HAP-1 (cell line): ENCODE measurements at regions not wholly inside any gene's neighbourhood (a gene's known extent, or its start where the extent isn't known, plus 50 kb on each side); places are given as distances from the start of the nearest gene placed in this dataset.
"Not testable (repeated sequence)": the region's sequence is repeated elsewhere in the genome, so short reads cannot be mapped to it uniquely, and the experiment has no call there.

Experiments used
- DNase-seq, 2 experiments: peaks; one replicate each; pipeline ENCODE4 v3.0.0-alpha.2; 2016 to 2020; ENCODE audit warnings: low spot score in 2 of 2
- H3K27me3 ChIP-seq: fragments of 250-450 bp; sonication (Bioruptor Pico); 2 replicates; pipeline ENCODE4 v1.5.1; 2020; ENCODE audit warnings: low read depth, mild to moderate bottlenecking, moderate library complexity
- H3K36me3 ChIP-seq: fragments of 250-450 bp; sonication (Bioruptor Pico); replicated peaks from 2 replicates; pipeline ENCODE4 v1.5.1; 2020; ENCODE audit warnings: mild to moderate bottlenecking
- H3K4me1 ChIP-seq: fragments of 250-450 bp; sonication (Bioruptor Pico); 2 replicates; pipeline ENCODE4 v1.5.1; 2020; ENCODE audit warnings: mild to moderate bottlenecking
- H3K4me3 ChIP-seq: fragments of 250-450 bp; sonication (Bioruptor Pico); 2 replicates; pipeline ENCODE4 v1.5.1; 2020; ENCODE audit warnings: mild to moderate bottlenecking, moderate library complexity
- H3K9me3 ChIP-seq: fragments of 250-450 bp; sonication (Bioruptor Pico); 2 replicates; pipeline ENCODE4 v1.5.1; 2020; ENCODE audit warnings: mild to moderate bottlenecking, moderate library complexity
- in situ Hi-C: fragments of 300-500 bp; cut with MboI; formaldehyde crosslinking; loops from 3 replicates; pipeline ENCODE4 v1.14.3; 2020; ENCODE audit warnings: low sequenced_read_pairs, inconsistent platforms, mixed read lengths

- Histone ChIP-seq H3K36me3 (no peaks in the 10 kb centered on the region), H3K4me3 (no peak overlapping the region), H3K27me3 (no peaks in the 10 kb centered on the region), H3K4me1 (no peaks in the 10 kb centered on the region), H3K9me3 (no peaks in the 10 kb centered on the region)
- DNase-seq = no peak
- in situ Hi-C loops = no loop called here
Observed at GRCh38 chrX:825991-826390, 195.4 kb downstream of the SHOX start.

DNA sequence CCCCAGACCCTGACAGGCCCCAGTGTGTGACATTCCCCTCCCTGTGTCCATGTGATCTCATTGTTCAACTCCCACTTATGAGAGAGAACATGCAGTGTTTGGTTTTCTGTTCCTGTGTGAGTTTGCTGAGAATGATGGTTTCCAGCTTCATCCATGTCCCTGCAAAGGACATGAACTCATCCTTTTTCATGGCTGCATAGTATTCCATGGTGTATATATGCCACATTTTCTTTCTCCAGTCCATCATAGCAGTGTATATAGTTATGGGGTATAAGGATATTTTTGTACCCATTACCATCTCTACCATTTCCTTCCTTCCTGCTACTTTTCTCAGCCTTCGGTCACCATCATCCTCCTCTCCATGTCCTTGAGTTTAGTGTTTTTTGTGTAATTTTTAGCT is 192.5 kb downstream of the SHOX start:
- in situ Hi-C loops = not testable (repeated sequence)

DNA sequence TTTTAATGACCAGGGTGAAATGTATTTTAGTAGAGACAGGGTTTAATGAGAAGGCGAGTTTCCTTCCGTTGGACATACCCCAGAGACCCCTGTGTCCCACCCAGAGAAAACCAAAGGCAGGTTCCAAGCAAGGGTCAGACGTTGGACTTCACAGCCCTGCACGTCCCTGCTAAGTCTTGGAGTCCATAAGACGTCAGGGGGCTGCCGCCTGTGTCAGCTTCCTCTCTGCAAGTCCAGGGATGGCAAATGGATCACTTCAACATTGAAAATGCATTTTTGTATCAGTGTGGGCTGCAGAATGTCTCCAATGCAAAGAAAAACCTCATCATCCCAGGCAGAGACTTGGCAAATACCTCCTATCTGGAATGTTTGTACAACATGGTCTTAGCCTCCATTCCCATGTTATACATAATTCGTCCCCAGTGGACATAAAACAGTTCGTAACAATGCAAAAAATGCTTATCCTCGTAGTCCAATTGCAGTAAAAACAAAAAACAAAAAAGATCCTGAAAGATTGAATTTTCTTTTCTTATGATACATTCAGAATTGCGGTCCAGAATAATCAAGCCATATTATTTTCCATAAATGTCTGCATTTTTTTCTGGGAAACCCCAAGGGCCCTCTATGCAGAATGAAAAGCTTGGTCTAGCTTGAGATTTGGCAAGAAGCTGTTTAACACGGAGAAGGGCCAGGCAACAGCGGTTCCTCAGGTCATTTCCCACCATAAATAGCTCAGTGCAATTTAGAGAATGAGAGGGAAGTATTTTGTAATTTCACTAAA is 190.9 kb downstream of the SHOX start:
- no peak for DNase-seq
- H3K27me3 ChIP-seq = no peaks in the 10 kb centered on the region
- H3K4me3 ChIP-seq = no peak overlapping the region
- H3K36me3 ChIP-seq = no peaks in the 10 kb centered on the region
- in situ Hi-C loops = no loop called here
- no peaks in the 10 kb centered on the region for H3K9me3 ChIP-seq
- H3K4me1 ChIP-seq = no peaks in the 10 kb centered on the region

More for the DNA sequence above, 192.5 kb downstream of the SHOX start:
- not testable (repeated sequence) for H3K4me1 ChIP-seq, H3K4me3 ChIP-seq, H3K27me3 ChIP-seq, DNase-seq, H3K9me3 ChIP-seq, H3K36me3 ChIP-seq

- no peaks in the 10 kb centered on the region for H3K27me3 ChIP-seq
- H3K9me3 ChIP-seq = no peaks in the 10 kb centered on the region
- H3K36me3 ChIP-seq = no peaks in the 10 kb centered on the region
- H3K4me1 ChIP-seq = no peaks in the 10 kb centered on the region
- in situ Hi-C loops = no loop called here
- no peak for DNase-seq
- no peak overlapping the region for H3K4me3 ChIP-seq
Observed at GRCh38 chrX:819684-820083, 189.1 kb downstream of the SHOX start.

GRCh38 chrX:817759-818300 is 187.2 kb downstream of the SHOX start:
- Histone ChIP-seq H3K27me3 (no peaks in the 10 kb centered on the region), H3K9me3 (no peaks in the 10 kb centered on the region; the same call in 1 of the 2 replicates), H3K36me3 (no peaks in the 10 kb centered on the region), H3K4me1 (no peaks in the 10 kb centered on the region), H3K4me3 (no peak overlapping the region)
- in situ Hi-C loops = no loop called here
- no peak for DNase-seq

GRCh38 chrX:817147-817546 is 186.6 kb downstream of the SHOX start:
- in situ Hi-C loops, H3K27me3 ChIP-seq, H3K4me1 ChIP-seq, H3K4me3 ChIP-seq, H3K36me3 ChIP-seq, H3K9me3 ChIP-seq, DNase-seq: not testable (repeated sequence)

- no peak overlapping the region for H3K4me3 ChIP-seq
- in situ Hi-C loops = no loop called here
Observed at GRCh38 chrX:816411-816810, 185.8 kb downstream of the SHOX start.

GRCh38 chrX:810186-810585 is 179.6 kb downstream of the SHOX start:
- H3K4me3 ChIP-seq = no peak overlapping the region
- H3K9me3 ChIP-seq = peaks cover 4% of the 10 kb centered on the region
- no peak for DNase-seq
- no peaks in the 10 kb centered on the region for H3K36me3 ChIP-seq
- no peaks in the 10 kb centered on the region for H3K4me1 ChIP-seq
- no peaks in the 10 kb centered on the region for H3K27me3 ChIP-seq
- in situ Hi-C loops = no loop called here

More at GRCh38 chrX:816411-816810, 185.8 kb downstream of the SHOX start:
- H3K4me1 ChIP-seq = no peaks in the 10 kb centered on the region
- no peak for DNase-seq
- H3K9me3 ChIP-seq = no peaks in the 10 kb centered on the region; the same call in 1 of the 2 replicates
- H3K27me3 ChIP-seq = no peaks in the 10 kb centered on the region
- H3K36me3 ChIP-seq = no peaks in the 10 kb centered on the region

DNA sequence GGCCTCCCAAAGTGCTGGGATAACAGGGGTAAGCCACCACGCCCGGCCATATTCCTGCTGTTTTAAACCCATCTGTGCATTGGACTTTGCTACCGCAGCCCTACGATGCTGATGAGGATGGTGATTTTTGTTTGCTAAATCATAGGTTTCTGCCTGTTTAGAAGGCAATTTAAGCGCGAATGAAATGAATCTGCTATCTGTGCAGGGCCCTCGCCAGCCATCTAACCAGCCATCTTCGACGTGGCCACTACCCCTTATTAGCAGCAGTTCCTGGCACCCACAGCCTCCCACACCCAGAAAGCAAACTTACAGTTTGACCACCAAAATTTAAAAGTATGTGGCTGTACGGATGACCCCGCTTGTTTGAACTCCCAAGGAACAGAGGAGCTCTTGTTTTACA is 178.5 kb downstream of the SHOX start:
- Histone ChIP-seq H3K4me1 (no peaks in the 10 kb centered on the region), H3K27me3 (no peaks in the 10 kb centered on the region), H3K4me3 (no peak overlapping the region), H3K36me3 (no peaks in the 10 kb centered on the region), H3K9me3 (peaks cover 4% of the 10 kb centered on the region)
- no peak for DNase-seq
- in situ Hi-C loops = no loop called here

DNA sequence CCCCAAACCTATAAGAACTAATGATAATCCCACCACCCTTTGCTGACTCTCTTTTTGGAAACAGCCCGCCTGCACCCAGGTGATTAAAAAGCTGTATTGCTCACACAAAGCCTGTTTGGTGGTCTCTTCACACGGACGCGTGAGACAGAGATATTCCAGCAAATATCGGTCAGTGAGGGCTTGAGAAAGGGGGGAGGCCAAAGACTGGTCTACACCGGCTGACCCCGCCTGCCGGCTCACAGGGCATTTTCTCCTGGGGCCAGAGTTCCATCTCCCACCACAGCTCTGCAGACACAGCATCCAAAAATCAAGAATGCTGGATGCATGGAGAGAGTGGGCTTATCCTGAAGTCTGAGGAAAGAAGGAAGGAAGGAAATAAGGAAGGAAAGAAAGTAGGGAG is 176.0 kb downstream of the SHOX start:
- H3K9me3 ChIP-seq = peaks cover 4% of the 10 kb centered on the region; the same call in 1 of the 2 replicates
- no peak overlapping the region for H3K4me3 ChIP-seq
- in situ Hi-C loops = no loop called here
- H3K27me3 ChIP-seq = no peaks in the 10 kb centered on the region
- no peak for DNase-seq
- no peaks in the 10 kb centered on the region for H3K36me3 ChIP-seq
- no peaks in the 10 kb centered on the region for H3K4me1 ChIP-seq

DNA sequence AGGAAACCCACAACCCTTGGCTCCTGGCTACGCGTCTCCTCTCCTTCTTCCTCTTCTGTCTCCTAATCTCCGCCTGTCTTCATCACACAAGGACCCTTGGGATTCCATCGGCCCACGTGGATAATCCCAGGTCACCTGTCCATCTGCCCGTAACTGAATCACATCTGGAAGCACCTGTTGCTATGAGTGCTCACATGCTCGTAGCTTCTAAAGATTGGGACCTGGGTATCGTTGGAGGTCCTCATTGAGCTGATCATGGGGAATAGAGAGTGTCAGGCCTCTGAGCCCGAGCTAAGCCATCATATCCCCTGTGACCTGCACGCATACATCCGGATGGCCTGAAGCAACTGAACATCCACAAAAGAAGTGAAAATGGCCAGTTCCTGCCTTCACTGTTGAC is 175.4 kb downstream of the SHOX start:
- H3K9me3 ChIP-seq = peaks cover 4% of the 10 kb centered on the region; the same call in 1 of the 2 replicates
- no peak overlapping the region for H3K4me3 ChIP-seq
- H3K36me3 ChIP-seq = no peaks in the 10 kb centered on the region
- in situ Hi-C loops = no loop called here
- no peaks in the 10 kb centered on the region for H3K27me3 ChIP-seq
- no peak for DNase-seq
- H3K4me1 ChIP-seq = no peaks in the 10 kb centered on the region

DNA sequence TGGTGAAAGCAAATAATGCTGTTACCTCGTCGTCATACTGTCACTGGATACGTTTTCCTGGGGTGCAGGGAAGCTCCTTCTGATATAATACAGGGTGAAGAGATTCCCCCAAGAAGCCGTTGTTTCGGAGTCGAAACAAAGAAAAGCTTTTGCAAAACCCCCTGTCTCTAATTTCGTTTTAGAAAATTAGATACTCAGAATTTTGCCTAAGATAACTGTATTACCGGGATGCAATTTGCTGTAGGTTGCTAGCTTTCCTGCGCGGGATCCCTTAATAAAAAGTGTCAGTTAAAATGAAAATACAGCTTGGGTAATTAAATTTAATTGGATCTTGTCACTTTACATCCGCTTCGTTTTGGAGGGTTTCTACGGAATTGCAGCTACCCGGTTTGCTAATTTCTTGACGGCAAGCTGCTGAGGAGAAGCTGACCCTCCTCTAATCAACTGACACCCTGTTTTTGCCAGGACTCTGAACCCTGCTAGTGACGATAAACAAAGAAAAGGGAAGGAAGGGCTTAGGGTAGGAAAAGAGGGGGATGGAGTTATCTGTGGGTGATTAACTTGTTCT is 174.6 kb downstream of the SHOX start:
- in situ Hi-C loops = no loop called here
- Histone ChIP-seq H3K9me3 (peaks cover 2% of the 10 kb centered on the region; the same call in 1 of the 2 replicates), H3K36me3 (no peaks in the 10 kb centered on the region), H3K4me3 (no peak overlapping the region), H3K27me3 (no peaks in the 10 kb centered on the region), H3K4me1 (no peaks in the 10 kb centered on the region)
- DNase-seq = no peak

GRCh38 chrX:802846-803245 is 172.3 kb downstream of the SHOX start:
- Histone ChIP-seq H3K4me3 (no peak overlapping the region), H3K27me3 (no peaks in the 10 kb centered on the region), H3K9me3 (peaks cover 2% of the 10 kb centered on the region; the same call in 1 of the 2 replicates), H3K36me3 (no peaks in the 10 kb centered on the region), H3K4me1 (no peaks in the 10 kb centered on the region)
- no peak for DNase-seq
- in situ Hi-C loops = no loop called here

- H3K4me1 ChIP-seq = no peaks in the 10 kb centered on the region
- peaks cover 2% of the 10 kb centered on the region; the same call in 1 of the 2 replicates for H3K9me3 ChIP-seq
- no peaks in the 10 kb centered on the region for H3K36me3 ChIP-seq
- H3K4me3 ChIP-seq = no peak overlapping the region
- H3K27me3 ChIP-seq = no peaks in the 10 kb centered on the region
- DNase-seq = no peak
- in situ Hi-C loops = no loop called here
Observed at GRCh38 chrX:799808-800207, 169.2 kb downstream of the SHOX start.
